ENCODE measurements at regions not wholly inside any gene's neighbourhood (a gene's known extent, or its start where the extent isn't known, plus 50 kb on each side); places are given as distances from the start of the nearest gene placed in this dataset.

GRCh38 chr2:241924069-241924908 is 54.8 kb downstream of the RTP5 start:
- no peak for DNase-seq

- DNase-seq = no peak
Measured at GRCh38 chr2:241924909-241925250, 55.4 kb downstream of the RTP5 start.

GRCh38 chr2:241925277-241925676 is 55.7 kb downstream of the RTP5 start:
- no peak for DNase-seq

GRCh38 chr2:241925821-241926441 is 56.4 kb downstream of the RTP5 start:
- no peak for DNase-seq

GRCh38 chr2:241926541-241927311 is 57.2 kb downstream of the RTP5 start:
- no peak for DNase-seq

GRCh38 chr2:241929551-241930490 is 60.3 kb downstream of the RTP5 start:
- no peak for DNase-seq

GRCh38 chr2:241931084-241931975 is 61.8 kb downstream of the RTP5 start:
- no peak for DNase-seq

GRCh38 chr2:241931976-241932898 is 62.7 kb downstream of the RTP5 start:
- DNase-seq = no peak

GRCh38 chr2:241932899-241933178 is 63.3 kb downstream of the RTP5 start:
- no peak for DNase-seq

GRCh38 chr2:241933179-241933911 is 63.8 kb downstream of the RTP5 start:
- DNase-seq = no peak

- DNase-seq = no peak
Measured at GRCh38 chr2:241935314-241935713, 65.8 kb downstream of the RTP5 start.

GRCh38 chr2:241935774-241936173 is 66.2 kb downstream of the RTP5 start:
- DNase-seq = no peak

GRCh38 chr2:241936457-241937133 is 67.1 kb downstream of the RTP5 start:
- no peak for DNase-seq

- no peak for DNase-seq
Measured at GRCh38 chr2:241937297-241937696, 67.8 kb downstream of the RTP5 start.

GRCh38 chr2:241939541-241939940 is 70.0 kb downstream of the RTP5 start:
- DNase-seq = no peak

- DNase-seq = no peak
Measured at GRCh38 chr2:241940329-241940728, 70.8 kb downstream of the RTP5 start.

GRCh38 chr2:241941691-241942301 is 72.3 kb downstream of the RTP5 start:
- DNase-seq = no peak

- no peak for DNase-seq
Measured at GRCh38 chr2:241942416-241943208, 73.1 kb downstream of the RTP5 start.
